ENCODE measurements at regions not wholly inside any gene's neighbourhood (a gene's known extent, or its start where the extent isn't known, plus 50 kb on each side); places are given as distances from the start of the nearest gene placed in this dataset.

- TF ChIP-seq CTCF (IDR thresholded peaks at IDR 0.05; ENCODE audit: extremely low read depth in 1 of 2, insufficient read depth in 1 of 2, low read depth in 1 of 2, low read length in 2 of 2) (no peak), EZH2 (IDR thresholded peaks at IDR 0.05; ENCODE audit: borderline replicate concordance, low read depth, low read length, severe bottlenecking) (no peak), POLR2A (IDR thresholded peaks at IDR 0.05; ENCODE audit: low read depth, low read length) (no peak), JUN (IDR thresholded peaks at IDR 0.05; ENCODE audit: borderline replicate concordance, insufficient read depth, insufficient read length, low read depth) (no peak), POLR2AphosphoS5 (IDR thresholded peaks at IDR 0.05; ENCODE audit: insufficient read depth, low read depth, low read length) (no peak), MYC (IDR thresholded peaks at IDR 0.05; ENCODE audit: low read depth, low read length) (no peak), FOS (IDR thresholded peaks at IDR 0.05; ENCODE audit: borderline replicate concordance, insufficient read depth, low read length) (no peak), MAX (IDR thresholded peaks at IDR 0.05; ENCODE audit: insufficient read depth, insufficient read length) (no peak), GATA2 (IDR thresholded peaks at IDR 0.05; ENCODE audit: insufficient read depth, insufficient read length, low read depth, low read length) (no peak)
Measured at GRCh38 chr6:9398071-9398766, 962.9 kb upstream of the SLC35B3 start.
